Activated naive CD4-positive, alpha-beta T cell treated with Interleukin-2 at 50 U/mL for 16 hours (primary cell): ENCODE measurements at regions not wholly inside any gene's neighbourhood (a gene's known extent, or its start where the extent isn't known, plus 50 kb on each side); places are given as distances from the start of the nearest gene placed in this dataset.

Experiments
- DNase-seq: peaks from one replicate; pipeline ENCODE4 v3.0.0-alpha.2; 2020

GRCh38 chr15:99511866-99512661 lies 53.7 kb upstream of the MEF2A start:
- DNase-seq = no peak

GRCh38 chr15:99514306-99514705 lies 51.5 kb upstream of the MEF2A start:
- DNase-seq = no peak
